Spleen (tissue), 11 donors: ENCODE measurements at regions not wholly inside any gene's neighbourhood (a gene's known extent, or its start where the extent isn't known, plus 50 kb on each side); places are given as distances from the start of the nearest gene placed in this dataset.

ENCODE experiments used
- DNase-seq: peaks from one replicate; pipeline ENCODE4 v3.0.0-alpha.2; 2020
- H3K27ac ChIP-seq, 8 donors: fragments of 200-600 bp; sonication (generic) in 7 of 8; 1 replicate in 4 of 8; 2 replicates in 4 of 8; pipeline versions ENCODE4 v1.5.0 to v1.8.0; 2016 to 2021; ENCODE audit warnings: inconsistent platforms in 4 of 8, mild to moderate bottlenecking in 4 of 8, moderate library complexity in 1 of 8
- H3K27me3 ChIP-seq, 7 donors: fragments of 200-600 bp; sonication (generic) in 6 of 7; replicated peaks in 1 of 7; 1 replicate in 4 of 7; 2 replicates in 3 of 7; pipeline versions ENCODE4 v1.5.0 to v1.8.0; 2016 to 2021; ENCODE audit warnings: inconsistent platforms in 3 of 7, mild to moderate bottlenecking in 1 of 7
- H3K36me3 ChIP-seq, 6 donors: fragments of 200-600 bp; sonication (generic) in 5 of 6; 1 replicate in 4 of 6; 2 replicates in 2 of 6; pipeline versions ENCODE4 v1.5.0 to v1.8.0; 2016 to 2021; ENCODE audit warnings: inconsistent platforms in 2 of 6
- H3K4me1 ChIP-seq, 6 donors: fragments of 200-600 bp; sonication (generic) in 5 of 6; 1 replicate in 3 of 6; 2 replicates in 3 of 6; pipeline versions ENCODE4 v1.5.0 to v1.8.0; 2016 to 2021; ENCODE audit warnings: inconsistent platforms in 3 of 6
- H3K4me3 ChIP-seq, 8 donors: fragments of 200-600 bp; sonication (generic) in 7 of 8; 1 replicate in 4 of 8; 2 replicates in 4 of 8; pipeline versions ENCODE4 v1.5.0 to v1.8.0; 2016 to 2021; ENCODE audit warnings: inconsistent platforms in 4 of 8, mild to moderate bottlenecking in 4 of 8, moderate library complexity in 2 of 8
- H3K9me3 ChIP-seq, 8 donors: fragments of 200-600 bp; sonication (generic) in 7 of 8; 1 replicate in 4 of 8; 2 replicates in 4 of 8; pipeline versions ENCODE4 v1.5.0 to v1.8.0; 2016 to 2021; ENCODE audit warnings: inconsistent platforms in 4 of 8
- POLR2A ChIP-seq, 3 donors: fragments of 450-650 bp; IDR thresholded peaks; one replicate each; pipeline ENCODE4 v1.5.1; 2017; ENCODE audit warnings: antibody characterized with exemption in 3 of 3, mild to moderate bottlenecking in 1 of 3
- POLR2AphosphoS5 ChIP-seq, 3 donors: sonication (generic); formaldehyde crosslinking; IDR thresholded peaks; one replicate each; pipeline ENCODE4 v1.5.1; 2017; ENCODE audit warnings: antibody characterized with exemption in 3 of 3
- WGBS, 5 donors: extraction: QIAGEN DNeasy Blood & Tissue Kit in 3 of 5; methylation state at CpG; one replicate each; pipeline versions ENCODE4 v1.1.5 to v1.1.7; 2013 to 2018; 5-methylcytosine and 5-hydroxymethylcytosine counted together
- intact Hi-C: fragments of 100-400 bp; cut with DNase I; formaldehyde crosslinking; loops from one replicate; pipeline ENCODE4 v1.15.0; 2023; ENCODE audit warnings: low total_unique reads
- TF ChIP-seq, protein P1 (sequence below), 11 experiments: fragments of 200-600 bp in 7 of 11; fragments of 450-650 bp in 4 of 11; sonication (generic) in 4 of 11; IDR thresholded peaks in 8 of 11; conservative IDR thresholded peaks in 3 of 11; 1 replicate in 7 of 11; 2 replicates in 4 of 11; pipeline versions ENCODE4 v1.4.0 to v1.8.0; 2016 to 2021; ENCODE audit warnings: antibody characterized with exemption in 11 of 11, inconsistent platforms in 4 of 11, mild to moderate bottlenecking in 1 of 11
- donor health status: healthy with polysubstance abuse.
- donor health status: DM: no; HTN: no; CAD: no; lungs with moderate emphysema.
- donor health status: DM: no; HTN: no; CAD: no.
- donor health status: Bipolar disorder and iron deficiency.
- donor health status: healthy.
- donor health status: DM: no; HTN: no; CAD: no.
- donor health status: DM: yes; HTN: yes; CAD: no.

DNA sequence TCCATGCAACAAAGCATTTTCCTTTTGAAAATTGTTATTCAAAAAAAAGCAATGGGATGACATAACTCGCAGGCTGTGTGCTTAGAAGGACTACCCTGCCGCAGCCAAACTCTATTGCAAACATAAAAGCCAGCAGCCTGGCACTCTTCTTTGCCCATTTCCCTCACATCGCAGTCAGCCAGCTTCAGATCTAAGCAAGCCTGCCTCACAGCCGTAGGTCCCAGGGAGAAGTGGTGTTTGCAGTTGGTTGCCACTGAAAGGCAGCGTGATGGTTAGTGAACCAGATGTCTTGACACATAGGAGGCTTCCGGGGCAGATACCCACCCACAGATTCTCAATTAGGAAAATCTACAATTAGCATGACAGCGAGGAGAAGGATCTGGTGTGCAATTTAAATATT lies 655.2 kb downstream of the RNF144A start:
- H3K4me3 ChIP-seq: no peak overlapping the region
- H3K27me3 ChIP-seq: no peaks in the 10 kb centered on the region
- H3K36me3 ChIP-seq: no peaks in the 10 kb centered on the region
- TF ChIP-seq, protein P1, sequence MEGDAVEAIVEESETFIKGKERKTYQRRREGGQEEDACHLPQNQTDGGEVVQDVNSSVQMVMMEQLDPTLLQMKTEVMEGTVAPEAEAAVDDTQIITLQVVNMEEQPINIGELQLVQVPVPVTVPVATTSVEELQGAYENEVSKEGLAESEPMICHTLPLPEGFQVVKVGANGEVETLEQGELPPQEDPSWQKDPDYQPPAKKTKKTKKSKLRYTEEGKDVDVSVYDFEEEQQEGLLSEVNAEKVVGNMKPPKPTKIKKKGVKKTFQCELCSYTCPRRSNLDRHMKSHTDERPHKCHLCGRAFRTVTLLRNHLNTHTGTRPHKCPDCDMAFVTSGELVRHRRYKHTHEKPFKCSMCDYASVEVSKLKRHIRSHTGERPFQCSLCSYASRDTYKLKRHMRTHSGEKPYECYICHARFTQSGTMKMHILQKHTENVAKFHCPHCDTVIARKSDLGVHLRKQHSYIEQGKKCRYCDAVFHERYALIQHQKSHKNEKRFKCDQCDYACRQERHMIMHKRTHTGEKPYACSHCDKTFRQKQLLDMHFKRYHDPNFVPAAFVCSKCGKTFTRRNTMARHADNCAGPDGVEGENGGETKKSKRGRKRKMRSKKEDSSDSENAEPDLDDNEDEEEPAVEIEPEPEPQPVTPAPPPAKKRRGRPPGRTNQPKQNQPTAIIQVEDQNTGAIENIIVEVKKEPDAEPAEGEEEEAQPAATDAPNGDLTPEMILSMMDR (IDR thresholded peaks at IDR 0.05 in 8 of 11, conservative IDR thresholded peaks at IDR 0.05 in 3 of 11): no peak
- TF ChIP-seq POLR2A (IDR thresholded peaks at IDR 0.05) (no peak), POLR2AphosphoS5 (IDR thresholded peaks at IDR 0.05) (no peak)
- intact Hi-C loops: no loop called here
- H3K27ac ChIP-seq: no peak overlapping the region
- DNase-seq: no peak
- peaks cover 0 to 10% (median 3%) of the 10 kb centered on the region in 8 donors for H3K9me3 ChIP-seq
- H3K4me1 ChIP-seq: peaks cover 0 to 7% (median 0%) of the 10 kb centered on the region in 6 donors
- 71 to 77% (median 72%) methylated on average over 7 of the region's 7 CpGs for WGBS, 5 donors

DNA sequence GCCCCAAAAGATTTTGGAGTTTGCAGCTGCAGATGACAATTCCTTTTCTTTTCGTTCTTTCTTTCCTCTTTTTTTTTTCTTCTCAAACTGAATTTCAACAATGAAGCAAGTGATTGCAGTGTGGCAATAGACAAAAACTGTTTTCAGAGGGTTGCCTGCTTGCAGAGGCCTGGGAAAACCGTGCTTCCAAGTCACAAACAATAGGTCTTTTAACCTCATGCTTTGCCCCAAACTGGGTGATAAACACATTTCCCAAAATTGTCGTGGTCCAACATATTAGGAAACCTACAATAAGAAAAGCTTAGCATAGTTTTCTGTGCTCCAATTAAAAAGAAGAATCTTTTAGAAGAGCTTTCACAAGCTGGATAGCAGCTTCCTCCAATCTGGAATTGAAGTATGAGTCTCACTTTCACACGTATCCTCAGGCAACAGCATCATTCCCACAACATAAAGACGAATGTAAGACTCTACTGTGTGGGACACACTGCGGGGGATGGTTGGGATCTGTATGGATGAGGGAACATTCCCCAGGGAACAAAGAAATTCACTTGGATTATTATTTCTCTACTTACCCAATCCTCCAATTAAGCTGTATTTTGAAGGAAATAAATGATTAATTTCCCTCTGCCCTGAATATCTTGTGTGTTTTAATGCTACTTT lies 656.1 kb downstream of the RNF144A start:
- Histone ChIP-seq H3K4me1 (peaks cover 0 to 7% (median 0%) of the 10 kb centered on the region in 6 donors), H3K27me3 (no peaks in the 10 kb centered on the region), H3K27ac (no peak overlapping the region), H3K4me3 (no peak overlapping the region), H3K9me3 (peaks cover 0 to 18% (median 12%) of the 10 kb centered on the region in 8 donors), H3K36me3 (no peaks in the 10 kb centered on the region)
- intact Hi-C loops: no loop called here
- DNase-seq: no peak
- WGBS, 5 donors: 68 to 72% (median 70%) methylated on average over 6 of the region's 6 CpGs
- TF ChIP-seq, protein P1 (IDR thresholded peaks at IDR 0.05 in 8 of 11, conservative IDR thresholded peaks at IDR 0.05 in 3 of 11): no peak
- TF ChIP-seq POLR2AphosphoS5 (IDR thresholded peaks at IDR 0.05): no peak
- TF ChIP-seq POLR2A (IDR thresholded peaks at IDR 0.05): no peak

DNA sequence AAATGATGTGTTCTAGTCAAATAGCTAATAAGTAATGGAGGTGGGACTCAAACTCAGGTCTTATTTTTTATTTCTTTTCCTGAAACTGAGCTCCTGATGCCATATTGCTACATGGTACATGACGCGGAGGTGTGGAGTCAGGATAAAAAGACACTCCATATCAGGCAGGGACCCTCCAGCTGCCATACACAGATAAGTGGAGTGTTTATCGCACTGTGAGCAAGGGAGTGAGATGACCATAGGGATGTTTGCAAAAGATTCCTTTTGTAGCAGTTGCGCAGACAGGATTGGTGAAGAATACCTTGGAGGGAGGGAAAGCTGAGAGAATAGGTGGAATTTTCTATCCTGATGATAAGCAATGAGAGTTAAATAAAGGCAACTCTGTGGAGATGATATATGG lies 657.2 kb downstream of the RNF144A start:
- TF ChIP-seq, protein P1 (IDR thresholded peaks at IDR 0.05 in 8 of 11, conservative IDR thresholded peaks at IDR 0.05 in 3 of 11): no peak
- no peak for TF ChIP-seq POLR2AphosphoS5 (IDR thresholded peaks at IDR 0.05)
- TF ChIP-seq POLR2A (IDR thresholded peaks at IDR 0.05): no peak
- H3K4me1 ChIP-seq: peaks cover 0 to 7% (median 0%) of the 10 kb centered on the region in 6 donors

DNA sequence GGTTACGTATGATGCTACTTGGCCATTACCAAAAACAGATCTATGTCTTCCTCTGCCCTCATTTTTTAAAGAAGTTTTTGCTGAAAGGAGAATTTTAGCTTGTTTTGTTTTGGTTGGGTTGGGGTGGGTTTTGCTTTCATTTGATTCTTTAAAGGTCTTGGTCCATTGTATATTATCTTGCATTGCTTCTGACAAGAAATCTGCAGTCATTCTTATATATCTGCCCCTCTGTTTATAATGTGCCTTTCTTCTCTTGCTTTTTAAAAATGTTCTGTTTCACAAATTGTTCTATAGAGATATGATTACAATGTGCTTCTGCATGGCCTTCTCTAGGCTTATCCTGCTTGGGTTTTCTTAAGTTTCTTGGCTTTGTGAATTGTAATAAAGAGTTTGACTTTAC lies 660.6 kb downstream of the RNF144A start:
- Histone ChIP-seq H3K36me3 (no peaks in the 10 kb centered on the region), H3K9me3 (peaks cover 0 to 30% (median 21%) of the 10 kb centered on the region in 8 donors), H3K27ac (no peak overlapping the region), H3K4me1 (peaks cover 0 to 2% (median 0%) of the 10 kb centered on the region in 6 donors), H3K4me3 (no peak overlapping the region), H3K27me3 (no peaks in the 10 kb centered on the region)
- intact Hi-C loops: no loop called here
- WGBS, 5 donors: 83 to 97% (median 93%) methylated on average over 1 of the region's 1 CpG
- DNase-seq: no peak
- TF ChIP-seq POLR2A (IDR thresholded peaks at IDR 0.05) (no peak), POLR2AphosphoS5 (IDR thresholded peaks at IDR 0.05) (no peak)
- TF ChIP-seq, protein P1 (IDR thresholded peaks at IDR 0.05 in 8 of 11, conservative IDR thresholded peaks at IDR 0.05 in 3 of 11): no peak

More for the DNA sequence above, 657.2 kb downstream of the RNF144A start:
- intact Hi-C loops: no loop called here
- 69 to 86% (median 80%) methylated on average over 4 of the region's 4 CpGs for WGBS, 5 donors
- no peak overlapping the region for H3K27ac ChIP-seq
- no peak for DNase-seq
- no peaks in the 10 kb centered on the region for H3K36me3 ChIP-seq
- no peak overlapping the region for H3K4me3 ChIP-seq
- H3K27me3 ChIP-seq: no peaks in the 10 kb centered on the region
- peaks cover 0 to 29% (median 21%) of the 10 kb centered on the region in 8 donors for H3K9me3 ChIP-seq
